NCI-H345 treated with DMSO at 0.1 percent for 48 hours (cell line): ENCODE measurements at regions not wholly inside any gene's neighbourhood (a gene's known extent, or its start where the extent isn't known, plus 50 kb on each side); places are given as distances from the start of the nearest gene placed in this dataset.
"Not testable (repeated sequence)": the region's sequence is repeated elsewhere in the genome, so short reads cannot be mapped to it uniquely, and the experiment has no call there.

Source experiments
- DNase-seq: peaks from one replicate; lab custom pipeline; 2025; ENCODE audit not compliant: unreplicated experiment; lab: John Stamatoyannopoulos, UW

- no peak for DNase-seq
These were observed 455.4 kb upstream of the GYPC start for GRCh38 chr2:126200538-126200937.

GRCh38 chr2:126208266-126208665, 447.7 kb upstream of the GYPC start:
- no peak for DNase-seq

GRCh38 chr2:126212735-126213134, 443.2 kb upstream of the GYPC start:
- no peak for DNase-seq

- no peak for DNase-seq
These were observed 436.9 kb upstream of the GYPC start for GRCh38 chr2:126219081-126219480.

GRCh38 chr2:126220331-126220730, 435.6 kb upstream of the GYPC start:
- no peak for DNase-seq

GRCh38 chr2:126221506-126221905, 434.5 kb upstream of the GYPC start:
- no peak for DNase-seq

- no peak for DNase-seq
These were observed 433.7 kb upstream of the GYPC start for GRCh38 chr2:126222278-126222677.

GRCh38 chr2:126224776-126225175, 431.2 kb upstream of the GYPC start:
- DNase-seq, result no peak

GRCh38 chr2:126227250-126227649, 428.7 kb upstream of the GYPC start:
- no peak for DNase-seq

- no peak for DNase-seq
These were observed 427.4 kb upstream of the GYPC start for GRCh38 chr2:126228531-126228930.

- no peak for DNase-seq
These were observed 417.7 kb upstream of the GYPC start for GRCh38 chr2:126238251-126238650.

GRCh38 chr2:126239320-126239955, 416.5 kb upstream of the GYPC start:
- DNase-seq, result no peak

GRCh38 chr2:126241001-126241400, 415.0 kb upstream of the GYPC start:
- no peak for DNase-seq

GRCh38 chr2:126241411-126241810, 414.5 kb upstream of the GYPC start:
- no peak for DNase-seq

- DNase-seq, result no peak
These were observed 411.0 kb upstream of the GYPC start for GRCh38 chr2:126244937-126245336.

GRCh38 chr2:126253669-126254068, 402.3 kb upstream of the GYPC start:
- DNase-seq, result no peak

GRCh38 chr2:126264625-126265024, 391.3 kb upstream of the GYPC start:
- no peak for DNase-seq

GRCh38 chr2:126269911-126270310, 386.0 kb upstream of the GYPC start:
- no peak for DNase-seq

- no peak for DNase-seq
These were observed 385.4 kb upstream of the GYPC start for GRCh38 chr2:126270587-126270986.

- DNase-seq, result no peak
These were observed 383.6 kb upstream of the GYPC start for GRCh38 chr2:126272401-126272800.

- no peak for DNase-seq
These were observed 380.9 kb upstream of the GYPC start for GRCh38 chr2:126275098-126275497.

- DNase-seq, result not testable (repeated sequence)
These were observed 379.7 kb upstream of the GYPC start for GRCh38 chr2:126276268-126276667.

GRCh38 chr2:126288362-126288761, 367.6 kb upstream of the GYPC start:
- no peak for DNase-seq
